ENCODE measurements at regions not wholly inside any gene's neighbourhood (a gene's known extent, or its start where the extent isn't known, plus 50 kb on each side); places are given as distances from the start of the nearest gene placed in this dataset.

- no peak overlapping the region for H3K4me3 Mint-ChIP-seq
- no peaks in the 10 kb centered on the region for H3K4me1 Mint-ChIP-seq
- no peak overlapping the region for H3K27ac Mint-ChIP-seq
- no peaks in the 10 kb centered on the region for H3K27me3 Mint-ChIP-seq
- H3K9me3 Mint-ChIP-seq = peaks cover 0 to 8% of the 10 kb centered on the region in 2 donors
- DNase-seq (no peak), ATAC-seq (no peak)
Measured at GRCh38 chr21:41632748-41633475, 125.0 kb upstream of the TMPRSS2 start.

- peaks cover 0 to 8% of the 10 kb centered on the region in 2 donors for H3K9me3 Mint-ChIP-seq
- peak overlapping the region in 1 of 2 donors; percentile 38 for H3K27ac Mint-ChIP-seq
- ATAC-seq (no peak), DNase-seq (no peak)
- peaks cover 2% of the 10 kb centered on the region for H3K27me3 Mint-ChIP-seq
- no peak overlapping the region for H3K4me3 Mint-ChIP-seq
- no peaks in the 10 kb centered on the region for H3K4me1 Mint-ChIP-seq
Measured at GRCh38 chr21:41631564-41632461, 123.9 kb upstream of the TMPRSS2 start.

DNA sequence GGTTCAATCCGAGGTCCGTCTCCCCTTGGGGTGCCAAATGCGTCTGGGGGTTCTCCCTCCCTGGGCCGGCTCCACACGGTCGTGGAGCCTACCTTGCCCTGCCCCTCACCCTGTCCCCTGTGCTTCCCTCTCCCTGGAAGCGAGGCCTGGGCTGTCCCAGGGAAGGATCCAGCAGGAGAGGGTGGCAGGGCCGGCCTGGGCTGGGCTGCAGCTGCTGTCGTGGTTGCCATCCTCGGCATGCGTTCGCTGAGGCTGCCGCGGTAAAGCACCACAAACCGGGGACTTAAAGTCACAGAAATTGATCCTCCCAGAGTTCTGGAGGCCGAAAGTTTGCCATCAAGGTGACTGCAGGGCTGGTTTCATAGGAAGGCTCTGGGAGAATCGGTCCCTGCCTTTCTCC lies 123.0 kb upstream of the TMPRSS2 start:
- H3K27me3 Mint-ChIP-seq = peaks cover 11% of the 10 kb centered on the region

GRCh38 chr21:41630249-41630648 lies 122.3 kb upstream of the TMPRSS2 start:
- peaks cover 17% of the 10 kb centered on the region for H3K27me3 Mint-ChIP-seq
- no peaks in the 10 kb centered on the region for H3K4me1 Mint-ChIP-seq
- no peak for DNase-seq
- no peak overlapping the region for H3K4me3 Mint-ChIP-seq
- ATAC-seq = no peak
- no peak overlapping the region for H3K27ac Mint-ChIP-seq
- peaks cover 0 to under 1% of the 10 kb centered on the region in 2 donors for H3K9me3 Mint-ChIP-seq

More for the DNA sequence above, 123.0 kb upstream of the TMPRSS2 start:
- DNase-seq (no peak), ATAC-seq (no peak)
- no peak overlapping the region for H3K27ac Mint-ChIP-seq
- H3K4me3 Mint-ChIP-seq = no peak overlapping the region
- H3K4me1 Mint-ChIP-seq = no peaks in the 10 kb centered on the region
- peaks cover 0 to 7% of the 10 kb centered on the region in 2 donors for H3K9me3 Mint-ChIP-seq

- Mint-ChIP-seq H3K4me3 (no peak overlapping the region), H3K27me3 (peaks cover 37% of the 10 kb centered on the region), H3K9me3 (no peaks in the 10 kb centered on the region), H3K27ac (no peak overlapping the region), H3K4me1 (no peaks in the 10 kb centered on the region)
- ATAC-seq (no peak), DNase-seq (no peak)
Measured at GRCh38 chr21:41628256-41628655, 120.3 kb upstream of the TMPRSS2 start.

- H3K4me3 Mint-ChIP-seq = no peak overlapping the region
- peaks cover 45% of the 10 kb centered on the region for H3K27me3 Mint-ChIP-seq
- DNase-seq = no peak
- peaks cover 5% of the 10 kb centered on the region for H3K4me1 Mint-ChIP-seq
- no peak overlapping the region for H3K27ac Mint-ChIP-seq
- H3K9me3 Mint-ChIP-seq = no peaks in the 10 kb centered on the region
- ATAC-seq = no peak
Measured at GRCh38 chr21:41627428-41627827, 119.5 kb upstream of the TMPRSS2 start.

- no peak for ATAC-seq
- H3K27ac Mint-ChIP-seq = no peak overlapping the region
- peaks cover 5% of the 10 kb centered on the region for H3K4me1 Mint-ChIP-seq
- peaks cover 45% of the 10 kb centered on the region for H3K27me3 Mint-ChIP-seq
- H3K9me3 Mint-ChIP-seq = no peaks in the 10 kb centered on the region
- H3K4me3 Mint-ChIP-seq = no peak overlapping the region
- DNase-seq = no peak
Measured at GRCh38 chr21:41626021-41626420, 118.1 kb upstream of the TMPRSS2 start.

- no peak overlapping the region for H3K27ac Mint-ChIP-seq
- peaks cover 5% of the 10 kb centered on the region for H3K4me1 Mint-ChIP-seq
- no peak for DNase-seq
- peaks cover 45% of the 10 kb centered on the region for H3K27me3 Mint-ChIP-seq
- no peak overlapping the region for H3K4me3 Mint-ChIP-seq
- no peak for ATAC-seq
- H3K9me3 Mint-ChIP-seq = no peaks in the 10 kb centered on the region
Measured at GRCh38 chr21:41625428-41625827, 117.5 kb upstream of the TMPRSS2 start.

DNA sequence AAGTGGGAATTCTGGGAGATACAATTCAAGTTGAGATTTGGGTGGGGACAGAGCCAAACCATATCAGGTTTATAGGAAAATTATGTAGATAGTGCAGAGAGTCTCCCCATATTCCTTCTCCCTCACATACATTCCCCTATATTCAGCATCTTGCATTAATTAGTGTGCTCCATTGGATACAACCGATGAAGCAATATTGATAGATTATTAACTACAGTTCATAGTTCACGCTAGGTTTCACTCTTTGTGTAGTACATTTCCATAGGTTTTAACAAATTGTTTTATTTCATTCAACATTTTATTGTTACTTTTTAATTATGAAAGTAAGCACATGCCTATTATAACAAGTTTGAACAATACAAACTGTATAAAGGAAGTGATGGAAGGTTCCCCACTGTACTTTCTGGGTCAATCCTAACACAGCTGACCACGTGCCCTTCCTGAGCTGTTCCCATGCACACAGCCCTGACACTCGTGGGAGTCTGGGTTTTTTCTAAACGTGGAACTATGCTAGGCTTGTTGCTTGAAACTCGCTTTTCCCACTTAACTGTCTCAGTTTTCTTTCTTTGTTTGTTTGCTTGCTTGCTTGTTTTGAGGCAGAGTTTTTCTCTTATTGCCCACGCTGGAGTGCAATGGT lies 116.8 kb upstream of the TMPRSS2 start:
- ATAC-seq (no peak), DNase-seq (no peak)
- H3K4me3 Mint-ChIP-seq = no peak overlapping the region
- peaks cover 45% of the 10 kb centered on the region for H3K27me3 Mint-ChIP-seq
- no peaks in the 10 kb centered on the region for H3K9me3 Mint-ChIP-seq
- peaks cover 5% of the 10 kb centered on the region for H3K4me1 Mint-ChIP-seq
- no peak overlapping the region for H3K27ac Mint-ChIP-seq

GRCh38 chr21:41623945-41624344 lies 116.0 kb upstream of the TMPRSS2 start:
- DNase-seq (no peak), ATAC-seq (no peak)
- no peak overlapping the region for H3K4me3 Mint-ChIP-seq
- H3K4me1 Mint-ChIP-seq = peaks cover 5% of the 10 kb centered on the region
- H3K9me3 Mint-ChIP-seq = no peaks in the 10 kb centered on the region
- no peak overlapping the region for H3K27ac Mint-ChIP-seq
- peaks cover 45% of the 10 kb centered on the region for H3K27me3 Mint-ChIP-seq

GRCh38 chr21:41622831-41623548 lies 115.0 kb upstream of the TMPRSS2 start:
- Mint-ChIP-seq H3K4me1 (peaks cover 5% of the 10 kb centered on the region), H3K27ac (no peak overlapping the region), H3K27me3 (peaks cover 45% of the 10 kb centered on the region), H3K4me3 (no peak overlapping the region), H3K9me3 (no peaks in the 10 kb centered on the region)
- peak; percentile 75 for ATAC-seq
- DNase-seq = peak; percentile 10 to 31

DNA sequence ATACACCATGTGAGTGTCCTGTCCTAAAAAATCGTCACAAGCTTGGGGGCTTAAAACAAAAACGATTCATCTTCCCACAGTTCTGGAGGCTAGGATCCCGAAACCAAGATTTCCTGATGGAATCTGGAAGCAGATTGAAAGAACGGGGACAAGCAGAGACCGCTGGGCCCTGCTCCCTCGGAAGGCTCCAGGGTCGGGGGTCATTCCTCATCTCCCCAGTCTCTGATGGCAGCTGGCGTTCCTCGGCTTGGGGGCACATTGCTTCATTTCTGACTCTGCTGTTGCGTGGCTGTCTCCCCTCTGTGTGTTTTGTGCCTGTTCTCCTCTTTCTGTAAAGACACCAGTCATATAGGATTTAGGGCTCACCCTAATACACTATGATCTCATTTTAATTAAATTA lies 114.2 kb upstream of the TMPRSS2 start:
- Mint-ChIP-seq H3K27ac (peak overlapping the region in 1 of 2 donors; percentile 42), H3K27me3 (peaks cover 46% of the 10 kb centered on the region), H3K4me1 (peaks cover 5% of the 10 kb centered on the region), H3K9me3 (no peaks in the 10 kb centered on the region), H3K4me3 (no peak overlapping the region)
- DNase-seq (no peak), ATAC-seq (no peak)

GRCh38 chr21:41621513-41621912 lies 113.6 kb upstream of the TMPRSS2 start:
- Mint-ChIP-seq H3K9me3 (no peaks in the 10 kb centered on the region), H3K27ac (no peak overlapping the region), H3K4me1 (peaks cover 5% of the 10 kb centered on the region), H3K27me3 (peaks cover 49% of the 10 kb centered on the region), H3K4me3 (no peak overlapping the region)
- ATAC-seq (no peak), DNase-seq (no peak)

- Mint-ChIP-seq H3K4me1 (peaks cover 5% of the 10 kb centered on the region), H3K27ac (no peak overlapping the region), H3K9me3 (no peaks in the 10 kb centered on the region), H3K27me3 (peaks cover 47% of the 10 kb centered on the region), H3K4me3 (no peak overlapping the region)
- DNase-seq (no peak), ATAC-seq (no peak)
Measured at GRCh38 chr21:41620982-41621381, 113.0 kb upstream of the TMPRSS2 start.

DNA sequence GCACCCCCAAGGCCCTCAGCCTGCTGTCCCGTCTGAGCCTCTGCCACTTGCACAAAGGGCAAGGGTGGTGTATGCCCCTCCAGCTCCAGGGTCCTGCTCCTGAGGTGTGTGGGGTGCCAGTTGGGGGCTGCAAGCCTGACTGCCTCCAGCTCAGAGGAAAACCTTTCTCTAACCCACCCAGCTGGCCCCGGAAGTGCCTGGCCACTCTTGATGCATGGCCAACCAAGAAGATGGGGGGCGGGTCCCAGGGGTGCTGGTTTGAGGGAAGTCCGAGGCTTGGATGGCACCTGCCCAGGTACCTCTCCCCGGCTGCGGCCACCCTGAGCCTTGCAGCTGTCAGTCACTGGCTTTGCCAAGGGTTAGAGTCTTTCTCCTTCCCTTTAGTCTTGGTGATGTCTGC lies 112.6 kb upstream of the TMPRSS2 start:
- peaks cover 43% of the 10 kb centered on the region for H3K27me3 Mint-ChIP-seq
- no peaks in the 10 kb centered on the region for H3K9me3 Mint-ChIP-seq
- DNase-seq (no peak), ATAC-seq (no peak)
- peaks cover 5% of the 10 kb centered on the region for H3K4me1 Mint-ChIP-seq
- no peak overlapping the region for H3K27ac Mint-ChIP-seq
- H3K4me3 Mint-ChIP-seq = no peak overlapping the region

Data from stimulated activated naive CD8-positive, alpha-beta T cell treated with anti-CD3 and anti-CD28 coated beads, Interleukin-15, amount 100 ng/mL, for 72 hours (primary cell).